Panc1 (cell line): ENCODE measurements at regions not wholly inside any gene's neighbourhood (a gene's known extent, or its start where the extent isn't known, plus 50 kb on each side); places are given as distances from the start of the nearest gene placed in this dataset.

Source experiments
- ATAC-seq: fragments of 200-7000 bp; cut with Tn5 transposase; 2 replicates; pipeline ENCODE4 v1.9.1; 2020; ENCODE audit warnings: mild to moderate bottlenecking, moderate library complexity
- BruUV-seq: library from RNA; stranded (reverse); fragments of 400-500 nt; replicated peaks from 2 replicates; lab custom pipeline; 2021; lab: Mats Ljungman, UMichigan
- CTCF ChIA-PET: fragments of 300-600 bp; sonication (Branson Sonifier 250); formaldehyde crosslinking; loops from one replicate; lab custom pipeline; 2022; ENCODE audit warnings: antibody characterized with exemption; lab: Charles Lee
- POLR2A ChIA-PET: fragments of 300-600 bp; sonication (Branson Sonifier 250); formaldehyde crosslinking; loops from one replicate; lab custom pipeline; 2022; ENCODE audit warnings: antibody characterized with exemption; lab: Charles Lee
- DNase-seq: peaks from one replicate; pipeline ENCODE4 v3.0.0-alpha.2; 2010; ENCODE audit warnings: low read depth, low spot score
- H3K27ac ChIP-seq: 2 replicates; pipeline ENCODE4 v1.5.1; 2011; ENCODE audit warnings: mild to moderate bottlenecking, low read length, inconsistent platforms
- H3K27me3 ChIP-seq: fragments of 200-500 bp; sonication (Bioruptor generic); 2 replicates; pipeline ENCODE4 v1.6.0; 2014; ENCODE audit warnings: low read length, inconsistent platforms; ENCODE audit not compliant: control insufficient read depth, insufficient read depth
- H3K36me3 ChIP-seq: fragments of 200-500 bp; sonication (Bioruptor generic); 2 replicates; pipeline ENCODE4 v1.5.1; 2014; ENCODE audit warnings: inconsistent platforms, mild to moderate bottlenecking, low read length, moderate library complexity; ENCODE audit not compliant: control insufficient read depth, insufficient read depth
- H3K4me1 ChIP-seq: 2 replicates; pipeline ENCODE4 v1.5.1; 2011; ENCODE audit warnings: inconsistent platforms, mild to moderate bottlenecking, low read length, moderate library complexity; ENCODE audit not compliant: control insufficient read depth, insufficient read depth
- H3K4me3 ChIP-seq, 2 experiments: 2 replicates each; pipeline ENCODE4 v1.5.1; 2011 to 2012; ENCODE audit warnings: low read depth in 2 of 2, low read length in 2 of 2, mild to moderate bottlenecking in 2 of 2, inconsistent platforms in 1 of 2, moderate library complexity in 1 of 2
- H3K9me3 ChIP-seq: fragments of 200-500 bp; sonication (Bioruptor generic); 2 replicates; pipeline ENCODE4 v1.5.1; 2014; ENCODE audit warnings: low read depth, mild to moderate bottlenecking, inconsistent platforms, low read length, moderate library complexity; ENCODE audit not compliant: control insufficient read depth, insufficient read depth
- CTCF ChIP-seq: fragments of 450-650 bp; IDR thresholded peaks from 2 replicates; pipeline ENCODE4 v1.5.1; 2017; ENCODE audit warnings: mild to moderate bottlenecking
- POLR2AphosphoS5 ChIP-seq: IDR thresholded peaks from 2 replicates; pipeline ENCODE4 v1.6.1; 2012; ENCODE audit warnings: mild to moderate bottlenecking, low read depth, low read length, moderate library complexity
- REST ChIP-seq, 2 experiments: IDR thresholded peaks; 2 replicates each; pipeline ENCODE4 v1.6.1; 2011 to 2012; ENCODE audit warnings: low read depth in 2 of 2, control low read depth in 1 of 2, low read length in 1 of 2, mild to moderate bottlenecking in 1 of 2, moderate library complexity in 1 of 2; ENCODE audit not compliant: insufficient read depth in 1 of 2
- SIN3A ChIP-seq: IDR thresholded peaks from 2 replicates; pipeline ENCODE4 v1.6.1; 2012; ENCODE audit warnings: low read depth, mild to moderate bottlenecking, low read length, moderate library complexity, borderline replicate concordance; ENCODE audit not compliant: insufficient read depth
- TCF7L2 ChIP-seq: IDR thresholded peaks from 2 replicates; pipeline ENCODE4 v1.6.1; 2011; ENCODE audit warnings: mild to moderate bottlenecking, low read depth, low read length, inconsistent platforms
- in situ Hi-C: cut with HindIII; loops from 2 replicates; pipeline ENCODE4 v1.10.0; 2016; ENCODE audit warnings: low sequenced_read_pairs, low pct_unique_long_range_greater_than_20kb
- intact Hi-C: fragments of 100-400 bp; cut with micrococcal nuclease; formaldehyde crosslinking; loops from one replicate; pipeline ENCODE4 v1.10.0; 2022; ENCODE audit not compliant: unreplicated experiment

- H3K9me3 ChIP-seq: no peaks in the 10 kb centered on the region
- ATAC-seq: no peak
- ChIA-PET CTCF (no interaction called here), POLR2A (no interaction called here)
- no peak for DNase-seq
- no peaks in the 10 kb centered on the region for H3K4me1 ChIP-seq
- no peaks in the 10 kb centered on the region for H3K27me3 ChIP-seq
- in situ Hi-C loops (no loop called here), intact Hi-C loops (no loop called here)
- no TSS peak for BruUV-seq
- H3K36me3 ChIP-seq: no peaks in the 10 kb centered on the region
- no peak overlapping the region for H3K27ac ChIP-seq
- no peak for TF ChIP-seq POLR2AphosphoS5
- no peak for TF ChIP-seq CTCF
- no peak for TF ChIP-seq TCF7L2
- TF ChIP-seq REST (IDR thresholded peaks at IDR 0.05; ENCODE audit: insufficient read depth in 1 of 2, low read depth in 2 of 2, low read length in 1 of 2): no peak
- TF ChIP-seq SIN3A: no peak
- no peak overlapping the region for H3K4me3 ChIP-seq
Observed at GRCh38 chr4:71195924-71196323, 142.9 kb upstream of the SLC4A4 start.

DNA sequence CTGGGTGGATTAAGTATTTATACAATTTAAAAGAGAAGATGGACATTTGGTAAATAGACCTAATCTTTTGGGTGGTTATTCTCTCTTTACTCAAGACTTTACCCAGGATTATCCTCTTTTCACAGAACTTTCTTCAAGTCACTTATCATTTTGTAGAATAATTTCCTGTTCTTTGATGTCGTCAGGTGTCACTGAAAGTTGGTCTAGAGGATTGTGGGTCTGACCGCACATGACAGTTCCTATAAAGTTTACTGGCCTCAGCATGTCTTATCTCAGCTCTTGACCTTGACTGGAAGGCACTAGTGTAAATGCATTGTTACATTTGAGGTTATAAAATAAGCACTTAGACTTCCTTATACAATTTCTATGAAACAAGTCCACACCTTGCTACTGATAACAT lies 139.9 kb upstream of the SLC4A4 start:
- H3K36me3 ChIP-seq: no peaks in the 10 kb centered on the region
- ChIA-PET POLR2A (no interaction called here), CTCF (no interaction called here)
- no peak overlapping the region for H3K4me3 ChIP-seq
- no TSS peak for BruUV-seq
- no peaks in the 10 kb centered on the region for H3K27me3 ChIP-seq
- no peak overlapping the region for H3K27ac ChIP-seq
- intact Hi-C loops: no loop called here
- H3K4me1 ChIP-seq: no peaks in the 10 kb centered on the region
- no peaks in the 10 kb centered on the region for H3K9me3 ChIP-seq
- TF ChIP-seq REST (IDR thresholded peaks at IDR 0.05; ENCODE audit: insufficient read depth in 1 of 2, low read depth in 2 of 2, low read length in 1 of 2) (no peak), POLR2AphosphoS5 (no peak), CTCF (no peak), TCF7L2 (no peak), SIN3A (no peak)
- in situ Hi-C loops: no loop called here
- DNase-seq (no peak), ATAC-seq (no peak)
